Stomach (tissue), 4 donors: ENCODE measurements at regions not wholly inside any gene's neighbourhood (a gene's known extent, or its start where the extent isn't known, plus 50 kb on each side); places are given as distances from the start of the nearest gene placed in this dataset.

Experiments
- EP300 ChIP-seq: sonication (generic); formaldehyde crosslinking; IDR thresholded peaks from one replicate; pipeline ENCODE4 v1.6.1; 2017; ENCODE audit warnings: antibody characterized with exemption
- TF ChIP-seq, protein P1 (sequence below), 7 experiments: fragments of 450-650 bp in 4 of 7; fragments of 200-600 bp in 3 of 7; sonication (generic) in 3 of 7; IDR thresholded peaks; one replicate each; pipeline ENCODE4 v1.5.1; 2016 to 2019; ENCODE audit warnings: antibody characterized with exemption in 7 of 7, control low read depth in 2 of 7, mild to moderate bottlenecking in 1 of 7

- TF ChIP-seq, protein P1, sequence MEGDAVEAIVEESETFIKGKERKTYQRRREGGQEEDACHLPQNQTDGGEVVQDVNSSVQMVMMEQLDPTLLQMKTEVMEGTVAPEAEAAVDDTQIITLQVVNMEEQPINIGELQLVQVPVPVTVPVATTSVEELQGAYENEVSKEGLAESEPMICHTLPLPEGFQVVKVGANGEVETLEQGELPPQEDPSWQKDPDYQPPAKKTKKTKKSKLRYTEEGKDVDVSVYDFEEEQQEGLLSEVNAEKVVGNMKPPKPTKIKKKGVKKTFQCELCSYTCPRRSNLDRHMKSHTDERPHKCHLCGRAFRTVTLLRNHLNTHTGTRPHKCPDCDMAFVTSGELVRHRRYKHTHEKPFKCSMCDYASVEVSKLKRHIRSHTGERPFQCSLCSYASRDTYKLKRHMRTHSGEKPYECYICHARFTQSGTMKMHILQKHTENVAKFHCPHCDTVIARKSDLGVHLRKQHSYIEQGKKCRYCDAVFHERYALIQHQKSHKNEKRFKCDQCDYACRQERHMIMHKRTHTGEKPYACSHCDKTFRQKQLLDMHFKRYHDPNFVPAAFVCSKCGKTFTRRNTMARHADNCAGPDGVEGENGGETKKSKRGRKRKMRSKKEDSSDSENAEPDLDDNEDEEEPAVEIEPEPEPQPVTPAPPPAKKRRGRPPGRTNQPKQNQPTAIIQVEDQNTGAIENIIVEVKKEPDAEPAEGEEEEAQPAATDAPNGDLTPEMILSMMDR (IDR thresholded peaks at IDR 0.05): no peak
- no peak for TF ChIP-seq EP300
Measured at GRCh38 chr19:30622276-30622675, 250.1 kb downstream of the ZNF536 start.
